ENCODE measurements at regions not wholly inside any gene's neighbourhood (a gene's known extent, or its start where the extent isn't known, plus 50 kb on each side); places are given as distances from the start of the nearest gene placed in this dataset.

DNA sequence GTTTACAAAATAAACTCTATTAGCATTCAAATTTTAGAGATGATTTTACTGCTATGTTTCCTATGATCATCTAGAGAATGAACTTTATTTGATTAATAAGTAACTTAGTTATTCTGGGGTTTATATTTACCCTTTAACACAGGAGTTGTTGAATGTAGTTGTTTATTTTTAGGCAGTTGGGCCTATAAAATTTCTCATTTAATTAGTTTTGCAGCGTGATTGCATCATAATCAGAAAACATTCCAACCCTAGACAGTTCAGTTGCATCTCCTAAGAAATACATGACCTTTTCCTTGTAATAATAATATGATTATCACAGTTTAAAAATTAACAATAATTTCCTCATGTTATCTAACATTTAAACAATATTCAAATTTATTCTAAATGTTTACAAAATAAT is 224.7 kb upstream of the CDH7 start:
- Histone ChIP-seq H2AFZ (ENCODE audit: low read length) (no peak overlapping the region), H3K27me3 (ENCODE audit: insufficient read depth, low read length) (no peaks in the 10 kb centered on the region), H4K91ac (ENCODE audit: insufficient read length, low read depth, low read length) (no peak overlapping the region), H2BK15ac (ENCODE audit: low read depth, low read length) (no peak overlapping the region), H2AK5ac (ENCODE audit: insufficient read length, low read length) (no peak overlapping the region), H4K5ac (ENCODE audit: insufficient read length, low read depth, low read length) (no peak overlapping the region), H3K79me1 (ENCODE audit: insufficient read depth, low read depth, low read length, poor library complexity, severe bottlenecking) (no peaks in the 10 kb centered on the region), H2BK120ac (ENCODE audit: low read depth, low read length, poor library complexity, severe bottlenecking) (no peak overlapping the region), H3K9ac (ENCODE audit: extremely low read depth, insufficient read length, low read length) (no peak overlapping the region), H3K4ac (ENCODE audit: low read depth, low read length) (no peak overlapping the region), H3K79me2 (ENCODE audit: insufficient read depth, low read length) (no peaks in the 10 kb centered on the region), H3K14ac (ENCODE audit: insufficient read depth, low read length) (no peak overlapping the region), H2BK12ac (ENCODE audit: insufficient read length, low read depth, low read length) (no peak overlapping the region), H3T11ph (ENCODE audit: low read length) (no peak overlapping the region), H4K20me1 (ENCODE audit: control insufficient read depth, insufficient read depth, insufficient read length) (no peaks in the 10 kb centered on the region), H3K56ac (ENCODE audit: insufficient read length, low read depth, low read length) (no peak overlapping the region), H3K9me3 (ENCODE audit: control insufficient read depth, low read depth, low read length) (no peaks in the 10 kb centered on the region), H3K27ac (ENCODE audit: insufficient read length, low read depth, low read length) (no peak overlapping the region), H3K4me2 (ENCODE audit: insufficient read depth, insufficient read length, low read length) (no peak overlapping the region), H2BK20ac (ENCODE audit: low read depth, low read length, poor library complexity, severe bottlenecking) (no peak overlapping the region), H3K4me1 (ENCODE audit: insufficient read depth, low read length) (no peaks in the 10 kb centered on the region), H2BK5ac (ENCODE audit: insufficient read length, low read length) (no peak overlapping the region), H3K23ac (ENCODE audit: insufficient read length, low read depth, low read length) (no peak overlapping the region), H3K23me2 (ENCODE audit: insufficient read length, low read depth, low read length, poor library complexity, severe bottlenecking) (no peaks in the 10 kb centered on the region), H3K18ac (ENCODE audit: insufficient read length, low read depth, low read length) (no peak overlapping the region), H4K8ac (replicated peaks; ENCODE audit: insufficient read length, low read depth, low read length) (no peak overlapping the region)
- H3K9me3 Mint-ChIP-seq: no peaks in the 10 kb centered on the region; a peak in 1 of 5 replicates
- no peak for DNase-seq
- no CpG with 5 or more reads among the region's 1 CpG for WGBS (ENCODE audit: extremely low coverage, insufficient read length, low lambda C conversion rate)
- 0 out of 4 replicates have a peak, but pooled peaks cover 2 to 3% of the 10 kb centered on the region in 2 experiments for H3K4me1 Mint-ChIP-seq
- H3K4me3 Mint-ChIP-seq: no peak overlapping the region
- no peaks in the 10 kb centered on the region for H3K36me3 Mint-ChIP-seq (ENCODE audit: insufficient read depth in 1 of 3, low read depth in 3 of 3)
- H3K27ac Mint-ChIP-seq: no peak overlapping the region
- H3K27me3 Mint-ChIP-seq (ENCODE audit: low read depth): no peaks in the 10 kb centered on the region; the same call in 1 of the 2 replicates
- TF ChIP-seq, protein P1, sequence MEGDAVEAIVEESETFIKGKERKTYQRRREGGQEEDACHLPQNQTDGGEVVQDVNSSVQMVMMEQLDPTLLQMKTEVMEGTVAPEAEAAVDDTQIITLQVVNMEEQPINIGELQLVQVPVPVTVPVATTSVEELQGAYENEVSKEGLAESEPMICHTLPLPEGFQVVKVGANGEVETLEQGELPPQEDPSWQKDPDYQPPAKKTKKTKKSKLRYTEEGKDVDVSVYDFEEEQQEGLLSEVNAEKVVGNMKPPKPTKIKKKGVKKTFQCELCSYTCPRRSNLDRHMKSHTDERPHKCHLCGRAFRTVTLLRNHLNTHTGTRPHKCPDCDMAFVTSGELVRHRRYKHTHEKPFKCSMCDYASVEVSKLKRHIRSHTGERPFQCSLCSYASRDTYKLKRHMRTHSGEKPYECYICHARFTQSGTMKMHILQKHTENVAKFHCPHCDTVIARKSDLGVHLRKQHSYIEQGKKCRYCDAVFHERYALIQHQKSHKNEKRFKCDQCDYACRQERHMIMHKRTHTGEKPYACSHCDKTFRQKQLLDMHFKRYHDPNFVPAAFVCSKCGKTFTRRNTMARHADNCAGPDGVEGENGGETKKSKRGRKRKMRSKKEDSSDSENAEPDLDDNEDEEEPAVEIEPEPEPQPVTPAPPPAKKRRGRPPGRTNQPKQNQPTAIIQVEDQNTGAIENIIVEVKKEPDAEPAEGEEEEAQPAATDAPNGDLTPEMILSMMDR (conservative IDR thresholded peaks at IDR 0.05): no peak
